Stimulated activated CD8-positive, alpha-beta memory T cell treated with anti-CD3 and anti-CD28 coated beads, Interleukin-2, amount 100 ng/mL, for 48 hours (primary cell): ENCODE measurements at regions not wholly inside any gene's neighbourhood (a gene's known extent, or its start where the extent isn't known, plus 50 kb on each side); places are given as distances from the start of the nearest gene placed in this dataset.
"Not testable (repeated sequence)": the region's sequence is repeated elsewhere in the genome, so short reads cannot be mapped to it uniquely, and the experiment has no call there.

Experiments
- DNase-seq, 2 donors: peaks; one replicate each; pipeline ENCODE4 v3.0.0-alpha.2; 2020; ENCODE audit warnings: low read depth in 2 of 2

DNA sequence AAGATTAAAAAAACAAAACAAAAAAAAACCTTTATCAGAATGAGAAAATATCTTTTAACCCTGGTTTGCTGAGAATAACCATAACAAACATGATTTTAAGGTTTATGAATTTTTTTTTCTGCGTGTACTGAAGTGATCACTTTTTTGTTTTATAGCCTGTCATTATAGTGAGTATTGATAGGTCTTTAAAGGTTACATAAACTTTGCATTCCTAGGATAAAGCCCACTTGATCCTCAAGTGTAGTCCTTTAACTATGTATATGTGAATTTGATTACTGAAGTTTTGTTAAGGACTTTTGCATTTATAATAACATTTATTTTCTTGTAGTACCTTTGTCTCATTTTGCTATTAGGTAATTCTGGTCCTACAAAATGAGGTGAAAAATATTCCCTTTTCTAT, 709.8 kb upstream of the PCDH20 start:
- no peak for DNase-seq

DNA sequence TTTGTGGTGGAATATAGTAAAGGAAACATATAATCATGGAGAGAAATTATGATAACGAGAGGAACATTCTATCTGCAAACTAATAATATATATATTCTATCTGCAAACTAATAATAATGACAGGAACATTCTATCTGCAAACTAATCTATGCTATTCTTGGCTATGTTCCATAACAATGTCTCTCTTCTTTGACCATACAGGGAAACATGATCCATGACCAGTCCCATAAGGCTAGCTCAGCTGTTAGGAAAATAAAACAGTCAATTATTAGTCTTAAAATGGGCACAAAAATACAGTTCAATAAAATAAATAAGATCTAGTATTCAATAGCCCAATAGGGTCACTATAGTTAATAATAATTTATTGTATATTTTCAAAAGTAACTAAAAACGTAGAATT, 707.8 kb upstream of the PCDH20 start:
- no peak for DNase-seq

DNA sequence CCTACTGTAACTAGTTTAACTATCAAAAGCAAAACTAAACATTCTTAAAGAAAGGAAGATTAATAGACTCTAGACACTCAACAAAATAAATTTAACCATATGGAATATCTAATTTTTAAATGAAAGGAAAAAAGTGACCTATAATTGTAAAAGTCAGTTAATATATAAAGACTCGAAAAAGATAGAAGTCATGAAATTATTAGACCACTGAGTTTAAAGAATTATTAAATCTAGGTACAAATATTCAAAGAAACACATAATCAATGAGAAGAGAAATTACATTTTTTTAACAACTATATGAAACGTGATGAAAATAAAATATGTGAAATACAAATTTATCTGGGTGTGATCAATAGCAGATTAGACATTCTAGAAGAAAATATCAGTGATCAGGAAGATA, 706.8 kb upstream of the PCDH20 start:
- no peak for DNase-seq

DNA sequence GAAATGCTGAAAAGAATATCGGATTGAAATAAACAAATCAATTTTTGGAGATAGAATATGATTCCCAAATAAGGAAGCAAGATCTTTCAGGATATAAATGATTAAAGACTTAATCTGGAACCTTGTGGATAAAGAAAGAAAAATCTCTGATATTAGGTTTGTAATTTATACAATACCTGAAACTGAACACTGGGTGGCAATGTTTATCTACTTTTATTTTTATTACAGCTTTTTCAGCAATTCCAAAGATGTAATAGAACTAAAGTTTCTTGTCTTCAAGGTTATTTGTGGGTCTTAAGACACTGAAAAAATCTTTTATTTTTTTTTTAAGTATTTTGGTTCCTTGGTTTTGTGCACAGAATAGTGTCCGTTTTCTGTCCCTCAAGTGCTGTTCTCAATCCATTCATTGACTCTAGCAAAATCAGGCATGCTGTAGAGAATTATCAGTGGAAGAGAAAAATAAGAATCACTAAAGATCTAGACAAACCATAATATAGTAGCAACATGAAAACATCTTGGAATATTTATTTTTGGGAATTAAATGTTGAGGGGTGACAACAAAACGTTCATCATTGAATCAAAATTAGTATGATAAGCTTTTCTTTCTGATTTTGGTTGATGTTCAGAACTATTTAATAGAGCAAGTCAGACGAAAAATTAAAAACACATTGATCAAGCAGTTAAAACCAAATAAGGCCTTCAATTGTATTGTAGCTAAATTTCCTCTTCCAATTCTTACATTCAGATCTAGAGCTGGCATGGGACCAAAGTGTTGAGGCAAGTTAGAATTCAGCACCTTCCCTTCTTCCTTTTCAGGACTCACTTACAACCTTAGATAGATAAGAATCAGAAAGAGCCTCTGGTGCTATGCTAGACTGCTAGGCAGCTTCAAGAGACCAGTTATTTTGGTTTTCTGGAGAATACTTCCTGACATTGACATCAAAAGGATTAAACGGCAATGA, 704.4 kb upstream of the PCDH20 start:
- no peak for DNase-seq

DNA sequence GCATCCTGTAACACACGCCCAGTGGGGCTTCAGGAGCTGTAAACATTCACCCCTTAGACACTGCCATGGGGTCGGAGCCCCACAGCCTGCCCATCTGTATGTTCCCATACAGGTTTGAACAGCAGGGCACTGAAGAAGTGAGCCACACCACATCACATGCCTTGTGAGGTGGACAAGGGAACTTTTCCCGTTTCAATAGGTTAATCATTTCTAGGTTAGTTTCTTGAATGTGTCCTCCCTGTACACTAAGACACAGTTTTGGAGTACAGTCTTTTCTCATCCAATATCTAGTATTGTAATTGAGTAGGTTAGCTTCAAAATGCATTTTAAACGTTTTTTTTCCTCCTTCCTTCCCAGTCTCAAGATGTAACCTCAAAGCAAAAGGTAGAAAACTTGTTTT, 700.2 kb upstream of the PCDH20 start:
- no peak for DNase-seq

DNA sequence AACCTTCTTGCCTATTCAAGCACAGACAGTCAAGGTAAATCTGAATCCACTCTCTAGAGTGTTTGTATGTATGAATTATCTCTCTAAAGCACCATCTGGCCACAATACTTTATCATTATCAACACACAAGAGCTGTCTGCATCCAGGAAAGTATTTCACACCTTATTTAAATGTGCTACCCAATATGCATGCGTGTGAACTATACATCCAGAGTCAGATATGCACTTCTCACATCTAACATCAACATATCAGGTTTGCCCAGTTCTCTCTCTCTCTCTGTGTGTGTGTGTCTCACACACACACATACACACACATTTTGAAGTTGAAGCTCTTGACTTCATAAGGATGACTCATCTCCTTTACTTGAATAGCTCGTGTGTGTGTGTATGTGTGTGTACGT, 697.5 kb upstream of the PCDH20 start:
- DNase-seq: no peak

DNA sequence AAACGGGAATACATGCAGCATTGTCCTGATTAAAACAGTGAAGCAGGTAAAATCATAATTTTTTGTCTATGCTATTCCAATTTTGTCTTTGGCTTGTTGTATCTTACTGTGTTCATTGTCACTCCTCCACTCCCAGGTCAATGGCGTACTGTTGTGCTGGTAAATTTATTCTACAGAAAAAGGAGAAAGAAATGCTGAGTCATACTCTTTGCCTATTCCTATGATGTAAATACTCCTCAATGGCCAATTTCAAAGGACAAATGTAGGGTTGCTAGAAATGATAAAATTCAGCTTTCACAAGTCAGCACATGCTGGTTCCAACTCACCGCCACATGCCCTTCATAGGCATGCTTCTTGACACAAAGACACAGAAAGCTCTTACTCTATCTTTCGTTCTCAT, 694.4 kb upstream of the PCDH20 start:
- no peak for DNase-seq

DNA sequence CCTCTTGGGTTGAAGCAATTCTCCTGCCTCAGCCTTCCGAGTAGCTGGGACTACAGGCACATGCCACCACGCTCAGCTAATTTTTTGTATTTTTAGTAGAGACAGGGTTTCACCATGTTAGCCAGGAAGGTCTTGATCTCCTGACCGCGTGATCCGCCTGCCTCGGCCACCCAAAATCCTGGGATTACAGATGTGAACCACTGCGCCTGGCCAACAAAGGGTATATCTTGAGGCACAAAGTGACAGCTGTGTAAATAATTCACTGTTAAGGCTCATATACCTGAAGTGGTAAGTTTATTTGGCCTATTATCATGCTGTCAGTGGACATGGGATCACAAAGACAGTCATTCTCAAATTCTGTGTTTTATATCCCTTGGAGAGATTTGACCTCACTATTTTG, 688.5 kb upstream of the PCDH20 start:
- not testable (repeated sequence) for DNase-seq

DNA sequence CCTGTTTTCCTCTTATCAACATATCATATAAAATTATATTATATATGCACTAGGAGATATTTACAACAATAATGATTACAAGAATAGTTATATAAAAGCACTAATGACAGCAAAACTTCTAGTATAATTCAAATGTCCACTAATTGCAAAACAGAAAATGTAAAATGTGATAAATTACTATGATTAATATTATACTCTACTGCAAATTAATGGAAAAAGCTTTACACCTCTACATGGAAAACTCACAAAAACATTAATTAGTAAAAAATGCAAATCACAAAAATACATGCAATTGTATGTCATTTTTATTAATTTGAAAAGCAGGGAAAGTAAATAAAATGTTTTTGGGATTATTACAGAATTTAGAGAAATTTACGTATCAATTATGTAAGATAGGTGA, 681.0 kb upstream of the PCDH20 start:
- DNase-seq: no peak

DNA sequence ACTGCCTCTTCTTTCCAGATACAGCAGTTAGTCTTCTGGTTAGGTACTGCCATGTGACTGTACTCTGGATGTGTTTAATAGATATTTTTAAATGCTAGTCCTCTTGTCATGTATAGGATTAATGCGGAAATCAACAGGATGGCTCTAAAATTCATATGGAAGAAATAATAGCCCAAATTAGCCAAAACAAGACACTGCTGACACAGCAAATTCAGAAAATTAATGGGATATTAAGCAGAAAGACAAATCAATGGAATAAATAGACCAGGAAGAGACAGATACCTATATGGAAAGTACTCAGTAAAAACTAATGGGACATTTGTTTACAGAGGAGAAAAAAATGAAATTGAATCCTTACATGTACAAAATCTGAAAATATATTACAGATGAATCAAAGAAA, 679.3 kb upstream of the PCDH20 start:
- no peak for DNase-seq

DNA sequence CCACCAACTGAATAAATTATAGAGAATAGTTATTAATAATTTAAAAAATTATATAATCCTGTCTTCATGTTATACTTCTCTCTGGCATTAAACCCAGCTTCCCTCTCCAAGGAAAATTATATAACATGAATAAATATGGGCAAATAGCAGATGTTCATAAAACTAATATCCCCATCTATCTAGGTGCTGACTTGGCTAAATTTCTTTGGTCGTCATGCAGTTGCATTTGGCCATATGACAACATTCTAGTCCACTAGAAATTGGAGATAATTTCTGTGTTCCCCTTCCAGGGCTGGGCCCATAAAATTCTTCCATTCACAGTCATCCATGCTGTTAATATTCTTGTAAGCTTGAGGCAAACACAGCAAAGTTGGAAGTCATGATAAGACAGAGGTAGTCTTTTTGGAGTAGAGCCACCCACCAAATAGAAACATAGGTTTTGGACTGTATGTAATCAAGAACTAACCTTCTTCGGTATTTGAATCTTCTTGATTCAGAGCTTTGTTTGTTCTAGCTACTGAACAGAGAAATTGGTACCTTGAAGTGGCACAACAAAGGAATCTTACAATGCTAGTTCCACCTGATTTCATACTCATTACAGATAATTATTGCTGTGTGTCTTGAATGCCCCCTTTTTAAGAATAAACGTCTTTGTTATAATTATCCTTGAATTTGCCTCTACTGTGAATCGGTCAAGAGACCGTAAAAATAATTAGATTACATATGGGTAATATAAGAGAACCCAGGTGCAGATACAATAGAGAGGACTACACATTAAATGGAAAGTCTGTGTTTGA, 678.5 kb upstream of the PCDH20 start:
- no peak for DNase-seq

DNA sequence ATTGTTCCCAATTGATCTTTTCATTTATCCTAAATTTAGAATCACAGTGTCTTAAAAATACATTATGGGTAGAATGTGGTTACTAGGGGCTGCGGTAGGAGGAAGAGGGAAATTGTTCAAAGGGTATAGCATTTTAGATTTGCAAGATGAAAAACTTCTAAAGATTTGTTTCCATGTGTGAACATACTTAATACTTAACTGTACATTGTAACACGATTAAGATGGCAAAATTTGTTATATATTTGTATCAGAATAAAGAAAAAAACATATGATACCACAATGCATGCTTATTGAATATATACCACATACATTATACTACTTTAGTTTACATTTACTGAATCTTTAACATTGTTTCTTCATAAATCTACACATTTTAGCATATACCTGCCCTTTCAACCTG, 677.3 kb upstream of the PCDH20 start:
- no peak for DNase-seq

DNA sequence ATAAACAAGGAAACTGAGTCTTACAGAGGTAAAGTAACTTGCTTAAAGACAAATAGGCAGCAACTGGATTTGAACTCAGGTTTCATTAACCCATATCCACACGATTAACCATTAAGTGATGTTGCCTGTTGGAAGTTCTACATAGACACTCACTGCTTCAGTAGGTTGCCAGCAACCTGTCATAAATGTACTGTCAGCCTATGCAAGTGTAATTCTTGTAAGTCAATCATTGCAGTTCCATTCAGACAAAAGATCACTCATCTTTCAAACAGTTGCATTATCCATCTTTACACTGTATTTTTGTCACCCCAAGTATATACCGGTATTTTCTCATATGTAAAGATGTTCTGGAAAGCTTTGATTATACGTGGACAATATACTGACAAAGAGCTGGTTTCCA, 676.9 kb upstream of the PCDH20 start:
- no peak for DNase-seq

DNA sequence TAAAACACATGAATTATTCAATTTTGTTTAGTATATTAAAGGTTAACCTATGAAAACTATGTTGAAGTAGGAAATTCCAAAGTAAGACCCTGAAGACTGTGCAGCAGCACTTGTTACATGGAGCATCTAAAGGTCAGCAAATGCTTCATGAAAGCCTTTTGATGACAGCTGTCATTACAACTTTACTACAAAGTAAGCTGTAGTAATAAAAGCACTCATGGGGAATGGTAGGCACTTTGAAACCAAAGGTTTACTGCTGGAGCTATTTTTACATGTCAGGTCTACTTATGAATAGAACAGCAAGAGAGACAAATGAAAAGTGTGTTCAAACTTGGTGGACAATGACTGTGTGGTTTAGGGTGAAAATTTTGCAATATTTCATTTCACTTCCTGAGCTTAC, 672.5 kb upstream of the PCDH20 start:
- no peak for DNase-seq

DNA sequence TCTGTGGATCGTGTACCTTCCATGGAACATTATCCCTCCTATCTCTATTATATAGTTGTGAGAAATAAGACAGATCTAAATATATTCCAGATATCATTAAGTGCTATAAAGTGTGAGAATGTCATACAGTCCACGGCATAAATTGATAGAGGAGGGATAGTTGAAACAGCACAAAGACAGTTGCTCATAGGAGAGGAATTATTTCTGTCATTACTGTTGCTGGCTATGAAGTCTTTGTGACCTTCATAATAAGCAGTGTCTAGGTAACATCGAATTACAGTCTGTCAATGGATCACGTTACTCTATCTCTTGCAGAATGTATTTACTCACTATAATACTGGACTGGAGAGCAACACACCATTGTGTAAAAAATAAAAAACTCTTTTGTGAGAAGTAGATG, 671.5 kb upstream of the PCDH20 start:
- no peak for DNase-seq

DNA sequence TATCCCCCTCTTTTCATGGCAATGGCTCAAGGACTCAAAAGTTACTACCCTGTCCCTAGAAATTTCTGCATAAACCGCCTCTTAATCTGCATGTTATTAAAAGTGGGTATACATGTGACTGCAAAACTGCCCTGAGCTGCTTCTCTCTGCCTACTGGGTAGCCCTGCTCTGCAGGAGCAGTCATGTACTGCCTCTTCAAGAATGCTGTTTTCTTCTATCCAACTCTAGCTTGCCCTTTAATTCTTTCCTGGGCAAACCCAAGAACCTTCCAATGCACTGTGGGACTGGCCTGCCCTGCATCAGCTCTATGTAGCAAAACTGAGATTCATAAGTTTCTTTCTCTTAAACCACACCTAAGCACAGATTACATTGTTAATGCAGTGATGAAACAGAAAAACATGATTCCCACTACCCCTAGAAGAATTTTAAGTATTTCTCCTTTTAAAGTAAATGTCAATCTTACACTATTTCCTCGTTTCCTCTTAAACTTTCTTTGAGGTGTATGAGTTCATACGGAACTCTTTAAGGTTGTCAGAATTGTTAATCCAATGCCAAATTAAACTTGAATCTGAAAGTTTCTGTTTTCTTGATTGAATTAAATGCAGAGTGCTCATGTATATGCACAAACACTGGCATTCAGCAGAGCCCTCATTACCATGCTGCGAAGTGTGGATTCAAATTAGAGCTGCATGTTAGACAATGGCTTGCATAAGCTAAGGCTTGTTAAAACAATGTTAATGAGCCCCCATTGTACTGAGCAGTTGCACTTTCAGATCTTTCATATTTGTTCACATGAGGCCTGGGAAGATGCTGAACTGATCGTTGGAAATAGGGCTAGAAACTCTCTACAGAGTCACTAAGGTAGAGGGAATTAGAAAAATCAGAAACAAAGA, 669.9 kb upstream of the PCDH20 start:
- DNase-seq: no peak

DNA sequence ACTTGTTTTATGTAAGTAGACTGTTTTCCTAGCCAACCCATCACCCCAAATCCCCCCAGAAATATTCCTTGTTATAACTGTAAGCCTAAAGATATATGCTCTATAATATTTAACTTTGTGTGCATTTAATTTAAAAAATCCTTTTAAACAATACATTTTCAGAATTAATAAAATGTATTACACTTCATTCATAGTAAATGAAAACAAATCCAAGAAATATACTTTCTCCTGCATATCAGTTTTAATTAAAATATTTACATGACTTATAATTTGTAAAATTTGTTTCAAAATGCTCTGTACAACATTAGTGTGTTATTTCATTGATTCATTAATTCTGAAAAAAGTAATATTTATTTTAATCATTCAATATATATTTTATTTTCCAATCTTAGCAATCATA, 669.1 kb upstream of the PCDH20 start:
- DNase-seq: no peak

DNA sequence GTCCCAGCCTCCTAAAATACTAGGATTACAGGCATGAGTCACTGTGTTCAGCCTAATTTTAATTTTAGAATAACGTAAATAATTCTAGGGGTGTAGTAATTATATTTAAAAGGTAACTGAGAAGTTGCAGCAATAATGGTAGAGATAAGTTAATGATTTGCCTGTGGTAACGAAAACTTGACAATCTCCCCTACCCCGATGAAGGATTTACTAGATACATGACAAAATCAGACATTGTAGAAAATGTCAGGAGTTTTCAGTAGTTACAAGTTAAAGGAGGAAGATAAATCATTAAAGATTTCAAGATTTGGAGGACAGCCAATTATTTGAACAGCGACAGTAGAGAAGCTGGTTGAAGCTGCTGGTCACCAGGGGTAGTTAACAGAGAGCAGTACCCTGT, 652.2 kb upstream of the PCDH20 start:
- no peak for DNase-seq

DNA sequence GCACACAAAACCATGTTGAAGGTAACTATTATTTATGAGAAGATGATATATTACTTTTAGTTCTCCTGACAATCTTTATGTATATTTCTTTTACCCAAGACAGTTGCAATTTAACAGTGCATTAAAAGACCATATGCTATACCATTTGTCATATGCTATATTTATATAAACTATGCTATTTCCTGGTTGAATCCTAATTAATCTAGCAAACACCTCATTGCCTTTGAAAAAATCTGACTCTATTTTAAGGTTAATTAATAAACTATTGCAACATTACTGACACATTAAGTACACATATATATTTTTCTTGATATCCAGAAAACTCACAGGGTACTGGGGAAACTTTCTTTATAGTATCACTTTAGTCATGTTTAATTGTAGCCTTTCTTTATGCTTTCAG, 649.4 kb upstream of the PCDH20 start:
- DNase-seq: no peak

DNA sequence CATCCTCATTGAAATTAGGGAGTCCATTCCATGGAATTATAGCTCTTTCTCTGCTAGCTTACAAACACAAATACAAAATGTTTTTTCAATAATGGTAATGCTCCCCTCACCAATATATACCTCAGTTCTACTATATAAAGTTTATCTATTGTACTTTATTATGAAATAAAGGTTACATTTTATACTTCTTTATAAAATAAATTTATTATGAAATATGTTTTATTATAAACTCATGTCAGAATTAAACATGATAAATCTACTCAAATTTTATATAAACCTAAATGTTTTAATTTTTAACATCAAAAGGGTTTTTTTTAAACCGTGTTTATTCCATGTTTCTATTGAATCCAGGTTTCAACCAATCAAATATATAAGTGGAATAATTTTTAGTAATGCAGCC, 646.1 kb upstream of the PCDH20 start:
- DNase-seq: no peak

DNA sequence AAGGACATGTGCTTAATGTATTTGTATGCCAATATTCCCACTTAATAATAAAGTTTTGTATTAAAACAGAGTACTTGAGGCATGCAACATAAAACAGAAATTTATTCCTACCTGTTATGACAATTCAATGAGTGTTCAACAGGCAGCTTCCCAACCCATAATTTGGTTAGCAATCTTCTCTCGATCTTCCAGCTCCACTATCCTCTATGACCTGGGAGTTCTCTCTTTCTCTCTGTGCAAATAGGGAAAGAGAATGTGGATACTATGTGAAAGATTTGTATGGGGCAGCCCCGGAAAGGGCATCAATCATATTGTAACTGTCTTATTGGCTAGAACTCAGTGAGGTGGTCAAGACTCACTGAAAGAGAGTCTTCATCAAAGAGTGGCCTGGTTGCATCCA, 644.9 kb upstream of the PCDH20 start:
- DNase-seq: no peak

DNA sequence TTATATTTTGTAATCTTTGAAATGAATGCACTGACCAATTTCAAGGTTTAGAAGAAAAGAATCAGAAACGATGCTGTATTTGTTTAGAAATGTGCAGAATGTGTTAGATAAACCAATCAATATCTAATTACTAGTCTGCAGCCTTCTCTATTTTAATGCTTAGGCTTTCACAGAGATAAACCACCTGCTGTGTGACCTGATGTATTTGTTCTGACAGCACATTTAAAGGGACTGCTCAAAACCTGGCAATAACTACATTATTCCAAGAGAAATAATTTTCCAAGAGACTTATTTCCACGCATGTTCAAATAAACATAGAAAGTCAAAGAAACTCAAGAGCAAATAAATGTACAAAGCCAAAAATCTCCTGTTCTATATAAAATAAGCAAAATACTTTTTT, 641.6 kb upstream of the PCDH20 start:
- DNase-seq: no peak
